Ascending aorta (tissue), 2 donors: ENCODE measurements at regions not wholly inside any gene's neighbourhood (a gene's known extent, or its start where the extent isn't known, plus 50 kb on each side); places are given as distances from the start of the nearest gene placed in this dataset.

Source experiments
- DNase-seq, 2 donors: peaks; one replicate each; pipeline ENCODE4 v3.0.0-alpha.2; 2019; ENCODE audit warnings: low spot score in 2 of 2
- H3K27ac ChIP-seq, 2 donors: fragments of 200-600 bp; sonication (generic); one replicate each; pipeline ENCODE4 v1.5.1; 2016 to 2017; ENCODE audit warnings: mild to moderate bottlenecking in 1 of 2
- H3K27me3 ChIP-seq: fragments of 200-600 bp; sonication (generic); one replicate; pipeline ENCODE4 v1.5.1; 2017
- H3K36me3 ChIP-seq, 2 donors: fragments of 200-600 bp; sonication (generic); one replicate each; pipeline ENCODE4 v1.5.1; 2016
- H3K4me1 ChIP-seq, 2 donors: fragments of 200-600 bp; sonication (generic); one replicate each; pipeline ENCODE4 v1.5.1; 2016 to 2017; ENCODE audit warnings: mild to moderate bottlenecking in 1 of 2
- H3K4me3 ChIP-seq, 2 donors: fragments of 200-600 bp; sonication (generic); one replicate each; pipeline ENCODE4 v1.5.1; 2016 to 2017; ENCODE audit warnings: mild to moderate bottlenecking in 1 of 2
- H3K9me3 ChIP-seq, 2 donors: fragments of 200-600 bp; sonication (generic); one replicate each; pipeline ENCODE4 v1.5.1; 2016
- CTCF ChIP-seq, 3 experiments: fragments of 200-600 bp in 2 of 3; fragments of 450-650 bp in 1 of 3; sonication (generic) in 2 of 3; IDR thresholded peaks; one replicate each; pipeline ENCODE4 v1.5.1; 2016 to 2019; ENCODE audit warnings: antibody characterized with exemption in 3 of 3, mild to moderate bottlenecking in 1 of 3, moderate library complexity in 1 of 3
- intact Hi-C: fragments of 100-400 bp; cut with DNase I; formaldehyde crosslinking; loops from one replicate; pipeline ENCODE4 v1.15.1; 2023

GRCh38 chr2:16948710-16949109 lies 283.1 kb upstream of the CYRIA start:
- H3K36me3 ChIP-seq, result no peaks in the 10 kb centered on the region
- no peak for TF ChIP-seq CTCF (IDR thresholded peaks at IDR 0.05)
- intact Hi-C loops, result no loop called here
- H3K4me3 ChIP-seq, result no peak overlapping the region
- no peaks in the 10 kb centered on the region for H3K9me3 ChIP-seq
- no peak overlapping the region for H3K27ac ChIP-seq
- no peaks in the 10 kb centered on the region for H3K4me1 ChIP-seq
- no peaks in the 10 kb centered on the region for H3K27me3 ChIP-seq
- DNase-seq, result no peak

GRCh38 chr2:16948053-16948452 lies 282.4 kb upstream of the CYRIA start:
- no peak for DNase-seq
- Histone ChIP-seq H3K36me3 (no peaks in the 10 kb centered on the region), H3K9me3 (no peaks in the 10 kb centered on the region), H3K27ac (no peak overlapping the region), H3K27me3 (no peaks in the 10 kb centered on the region), H3K4me1 (no peaks in the 10 kb centered on the region), H3K4me3 (no peak overlapping the region)
- TF ChIP-seq CTCF (IDR thresholded peaks at IDR 0.05), result no peak
- intact Hi-C loops, result no loop called here

- DNase-seq, result no peak
- intact Hi-C loops, result no loop called here
Observed at GRCh38 chr2:16943279-16943958, 277.8 kb upstream of the CYRIA start.

GRCh38 chr2:16940214-16940613 lies 274.6 kb upstream of the CYRIA start:
- Histone ChIP-seq H3K36me3 (no peaks in the 10 kb centered on the region), H3K27me3 (no peaks in the 10 kb centered on the region), H3K4me3 (no peak overlapping the region), H3K27ac (no peak overlapping the region), H3K4me1 (no peaks in the 10 kb centered on the region), H3K9me3 (no peaks in the 10 kb centered on the region)
- DNase-seq, result no peak
- TF ChIP-seq CTCF (IDR thresholded peaks at IDR 0.05), result no peak
- intact Hi-C loops, result no loop called here

More at GRCh38 chr2:16943279-16943958, 277.8 kb upstream of the CYRIA start:
- Histone ChIP-seq H3K4me1 (no peaks in the 10 kb centered on the region), H3K27ac (no peak overlapping the region), H3K4me3 (no peak overlapping the region), H3K36me3 (no peaks in the 10 kb centered on the region), H3K27me3 (no peaks in the 10 kb centered on the region), H3K9me3 (no peaks in the 10 kb centered on the region)
- no peak for TF ChIP-seq CTCF (IDR thresholded peaks at IDR 0.05)

- TF ChIP-seq CTCF (IDR thresholded peaks at IDR 0.05), result no peak
- H3K9me3 ChIP-seq, result no peaks in the 10 kb centered on the region
- no peak for DNase-seq
- H3K27ac ChIP-seq, result no peak overlapping the region
- intact Hi-C loops, result no loop called here
- H3K4me1 ChIP-seq, result no peaks in the 10 kb centered on the region
- H3K4me3 ChIP-seq, result no peak overlapping the region
- no peaks in the 10 kb centered on the region for H3K27me3 ChIP-seq
- no peaks in the 10 kb centered on the region for H3K36me3 ChIP-seq
Observed at GRCh38 chr2:16939771-16940170, 274.1 kb upstream of the CYRIA start.

GRCh38 chr2:16933355-16933754 lies 267.7 kb upstream of the CYRIA start:
- H3K27ac ChIP-seq, result no peak overlapping the region
- no peaks in the 10 kb centered on the region for H3K36me3 ChIP-seq
- no peak for DNase-seq
- no peaks in the 10 kb centered on the region for H3K4me1 ChIP-seq
- TF ChIP-seq CTCF (IDR thresholded peaks at IDR 0.05), result no peak
- H3K9me3 ChIP-seq, result no peaks in the 10 kb centered on the region
- H3K4me3 ChIP-seq, result no peak overlapping the region
- H3K27me3 ChIP-seq, result no peaks in the 10 kb centered on the region
- intact Hi-C loops, result no loop called here
